H4 (cell line): ENCODE measurements at regions not wholly inside any gene's neighbourhood (a gene's known extent, or its start where the extent isn't known, plus 50 kb on each side); places are given as distances from the start of the nearest gene placed in this dataset.
"Not testable (repeated sequence)": the region's sequence is repeated elsewhere in the genome, so short reads cannot be mapped to it uniquely, and the experiment has no call there.

Source experiments
- DNase-seq: peaks from one replicate; pipeline ENCODE4 v3.0.0-alpha.2; 2015; ENCODE audit warnings: low spot score

DNA sequence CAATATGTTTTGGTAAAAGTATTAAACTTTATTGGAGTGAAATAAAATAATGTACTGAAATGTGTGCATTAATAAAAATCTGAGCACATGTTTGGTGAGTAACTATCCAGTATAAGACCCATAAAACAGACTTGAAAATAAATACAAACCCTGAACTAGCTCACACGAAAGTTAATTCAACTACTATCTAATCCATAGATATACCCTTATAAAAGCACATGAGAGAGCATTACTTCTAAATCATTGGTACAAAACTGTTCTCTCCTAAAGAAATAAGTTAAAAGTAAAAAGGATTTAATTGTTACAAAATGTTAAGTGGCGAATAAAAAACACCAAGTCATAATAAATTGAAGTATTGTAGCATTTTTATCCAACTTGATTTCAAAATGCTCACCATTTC is 295.6 kb downstream of the PTPRC start:
- DNase-seq = no peak

DNA sequence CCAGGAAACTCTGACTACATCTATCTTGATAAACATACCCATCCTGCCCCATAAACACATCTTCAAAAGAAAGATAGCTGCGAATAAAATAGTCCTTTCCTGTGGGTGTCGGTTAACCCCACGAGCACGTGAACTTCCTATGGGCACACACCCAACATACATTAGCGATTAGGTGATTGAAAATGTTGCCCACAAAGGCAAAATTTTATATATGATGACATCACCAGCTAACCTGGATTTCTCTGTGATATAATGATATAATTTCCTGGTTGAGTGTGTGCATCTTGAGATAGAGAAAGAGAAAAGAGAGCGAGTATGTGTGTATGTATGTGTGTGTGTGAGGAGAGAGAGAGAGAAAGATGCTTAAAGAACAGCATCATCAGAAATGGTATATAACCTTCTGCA is 296.1 kb downstream of the PTPRC start:
- peak; percentile 26 for DNase-seq

DNA sequence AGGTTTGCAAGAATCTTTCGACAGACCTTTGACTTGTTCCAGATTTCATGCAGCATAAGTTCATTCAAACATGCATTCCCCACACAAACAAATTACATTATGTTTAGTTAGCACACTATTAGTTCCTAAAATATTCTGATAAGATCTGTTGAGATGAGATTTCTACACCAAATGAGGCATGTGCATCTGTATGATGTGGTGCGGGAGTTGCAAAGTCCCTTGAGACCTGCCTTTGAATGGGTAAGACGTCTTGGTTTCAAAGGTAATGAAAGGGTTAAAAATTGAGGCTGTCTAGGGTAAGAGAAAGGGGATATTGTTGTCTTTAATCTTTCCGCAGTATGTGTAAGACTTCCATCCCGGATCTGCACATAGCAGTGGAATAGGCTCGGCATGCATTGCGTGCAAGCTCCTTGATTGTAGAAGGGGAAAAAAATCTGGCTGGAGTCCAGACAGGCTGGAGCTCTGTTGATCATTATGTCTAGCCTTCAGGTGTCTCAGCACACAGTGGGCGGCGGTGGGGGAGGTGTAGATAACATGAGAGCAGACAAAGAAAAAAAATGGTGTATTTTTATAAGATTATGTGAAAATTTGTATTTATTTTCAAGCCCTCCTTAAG is 296.6 kb downstream of the PTPRC start:
- DNase-seq = peak; percentile 98

GRCh38 chr1:198936371-198937083 is 297.7 kb downstream of the PTPRC start:
- DNase-seq = no peak

DNA sequence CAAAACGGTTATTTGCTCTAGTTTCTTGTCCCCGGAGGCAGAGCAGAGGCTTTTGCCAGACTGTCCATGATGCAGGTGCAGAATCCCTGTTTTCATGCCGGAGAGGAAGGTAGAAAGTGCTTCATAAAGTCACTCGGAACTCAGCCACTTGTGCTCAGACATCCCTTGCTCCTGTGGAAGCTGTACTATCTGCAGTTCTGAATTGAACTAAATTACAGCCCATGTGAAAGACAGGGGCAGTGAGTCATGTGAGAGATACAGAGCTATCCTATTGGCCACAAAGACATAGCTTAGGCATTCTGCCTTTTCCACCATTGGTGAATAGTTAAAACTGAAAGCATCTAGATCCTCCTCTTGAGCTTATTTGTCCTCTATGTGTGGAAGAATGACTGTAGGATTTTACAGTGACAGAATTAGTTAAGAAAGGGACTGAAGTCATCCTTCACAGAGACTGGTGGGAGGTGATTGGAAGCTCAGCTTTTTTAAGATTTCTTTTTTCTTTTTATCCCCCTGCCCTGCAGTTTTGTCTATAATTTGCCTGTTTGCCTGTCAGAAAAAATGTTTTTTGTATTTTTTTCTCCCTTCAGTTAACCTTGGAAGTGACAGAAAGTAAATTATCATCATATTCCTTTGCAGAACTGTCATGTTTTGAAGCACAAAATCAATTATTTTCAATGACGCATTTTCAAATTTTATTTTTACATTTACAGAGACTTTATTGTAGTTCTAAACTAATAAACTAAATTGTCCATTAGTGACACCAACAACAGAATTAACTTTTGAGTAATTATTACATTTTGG is 298.6 kb downstream of the PTPRC start:
- DNase-seq = peak; percentile 98

- DNase-seq = no peak
These were observed 300.4 kb downstream of the PTPRC start for GRCh38 chr1:198939286-198939685.

GRCh38 chr1:198939956-198940355 is 301.1 kb downstream of the PTPRC start:
- no peak for DNase-seq

DNA sequence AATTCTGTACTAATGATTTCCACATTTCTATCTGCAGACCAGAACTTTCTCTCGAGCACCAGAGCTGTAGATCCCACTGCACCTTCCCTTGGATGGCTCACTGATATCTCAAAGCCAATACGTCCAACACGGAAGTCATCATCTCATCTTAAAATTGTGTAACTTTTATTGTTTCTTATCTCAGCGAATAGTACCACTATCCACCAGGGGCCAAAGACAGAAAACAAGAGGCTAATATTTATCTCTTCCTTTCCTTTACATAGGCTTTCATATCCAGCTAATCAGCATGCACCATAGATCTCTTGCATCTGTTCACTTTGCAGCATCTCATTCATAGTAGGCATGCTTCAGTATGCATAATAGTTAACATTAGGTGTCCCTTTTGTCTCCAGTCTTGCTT is 303.6 kb downstream of the PTPRC start:
- no peak for DNase-seq

GRCh38 chr1:198943484-198944187 is 304.8 kb downstream of the PTPRC start:
- DNase-seq = no peak

DNA sequence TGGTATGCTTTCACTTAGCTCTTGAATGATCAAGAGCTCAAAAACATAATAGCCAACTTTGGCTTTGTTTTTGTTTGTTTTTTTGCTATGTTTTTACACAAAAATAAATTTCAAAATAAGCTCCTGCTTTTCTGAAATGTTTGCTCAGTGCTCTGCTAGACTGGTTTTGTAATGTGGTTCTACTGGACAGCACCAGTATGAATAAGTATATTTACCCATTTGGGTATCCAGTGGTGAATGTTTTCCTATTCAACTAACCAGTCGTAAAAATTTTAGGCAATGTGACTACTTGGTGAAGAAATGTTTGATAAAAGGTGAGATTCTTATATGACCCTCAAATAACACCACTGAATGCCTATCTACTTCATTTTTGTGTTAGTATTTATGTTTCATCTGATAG is 308.6 kb downstream of the PTPRC start:
- no peak for DNase-seq

- DNase-seq = no peak
These were observed 310.2 kb downstream of the PTPRC start for GRCh38 chr1:198948895-198949659.

DNA sequence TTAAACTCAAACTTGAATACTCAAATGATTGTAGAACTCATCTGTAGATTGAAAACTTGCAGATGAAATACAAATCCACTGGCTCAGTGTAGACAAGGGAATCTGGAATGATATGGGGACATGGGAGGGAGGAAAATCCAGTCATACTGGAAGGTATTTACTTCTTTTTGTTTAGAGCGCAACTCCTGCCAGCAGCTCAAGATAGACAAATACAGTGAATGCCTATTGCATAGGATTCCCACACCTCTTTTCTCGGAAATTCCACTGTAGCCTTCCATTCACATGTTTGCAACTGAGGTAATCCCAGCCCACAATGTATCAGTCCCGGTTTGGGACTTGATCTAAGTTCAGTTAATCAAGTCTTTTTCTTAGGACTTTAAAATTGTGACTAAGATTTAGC is 311.2 kb downstream of the PTPRC start:
- no peak for DNase-seq

GRCh38 chr1:198955085-198955484 is 316.2 kb downstream of the PTPRC start:
- DNase-seq = no peak

DNA sequence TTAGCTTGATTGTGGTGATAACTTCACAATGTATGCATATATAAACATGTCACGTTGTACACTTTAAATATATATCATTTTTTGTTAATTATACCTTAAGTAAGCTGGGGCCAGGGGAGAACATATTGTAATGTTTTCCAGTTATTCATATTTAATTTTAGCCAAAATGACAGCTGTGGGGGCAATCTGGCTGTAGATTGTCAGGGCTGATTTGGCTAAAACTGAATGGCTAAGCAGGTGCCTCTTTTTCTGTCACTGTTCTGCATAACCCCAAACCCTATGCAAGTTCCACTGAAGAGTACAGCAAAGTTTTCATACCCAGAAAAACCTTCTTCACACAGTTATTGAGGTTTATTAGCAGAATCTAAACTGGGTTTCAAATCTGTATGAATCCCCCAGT is 318.2 kb downstream of the PTPRC start:
- DNase-seq = no peak

DNA sequence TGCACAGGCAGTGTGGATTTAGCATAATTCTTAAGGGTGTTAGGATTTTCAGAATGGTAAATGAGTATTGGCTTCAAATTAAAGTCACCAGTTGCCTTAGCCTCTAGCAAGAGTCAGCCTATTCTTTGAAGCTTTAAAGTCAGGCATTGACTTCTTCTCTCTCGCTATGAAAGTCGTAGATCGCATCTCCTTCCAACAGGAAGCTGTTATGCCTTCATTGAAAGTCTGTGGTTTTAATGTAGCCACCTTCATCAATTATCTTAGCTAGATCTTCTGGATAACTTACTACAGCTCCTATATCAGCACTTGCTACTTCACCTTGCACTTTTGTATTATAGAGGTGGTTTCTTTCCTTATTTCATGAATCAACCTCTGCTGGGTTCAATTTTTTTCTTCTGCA is 320.2 kb downstream of the PTPRC start:
- no peak for DNase-seq

DNA sequence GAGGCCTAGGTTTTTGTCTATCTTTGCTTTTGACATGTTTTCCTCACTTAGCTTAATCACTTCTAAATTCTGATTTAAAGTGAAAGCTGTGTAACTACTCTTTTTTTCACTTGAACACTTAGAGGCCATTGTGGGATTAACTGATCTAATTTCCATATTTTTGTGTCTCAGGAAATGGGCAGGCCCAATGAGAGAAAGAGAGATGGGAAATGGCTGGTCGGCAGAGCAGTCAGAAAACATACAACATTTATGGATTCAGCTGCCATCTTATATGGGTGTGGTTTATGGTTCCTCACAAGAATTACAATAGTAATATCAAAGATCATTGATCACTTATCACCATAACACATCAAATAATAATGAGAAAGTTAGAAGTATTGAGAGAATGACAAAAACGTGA is 320.8 kb downstream of the PTPRC start:
- DNase-seq = no peak

DNA sequence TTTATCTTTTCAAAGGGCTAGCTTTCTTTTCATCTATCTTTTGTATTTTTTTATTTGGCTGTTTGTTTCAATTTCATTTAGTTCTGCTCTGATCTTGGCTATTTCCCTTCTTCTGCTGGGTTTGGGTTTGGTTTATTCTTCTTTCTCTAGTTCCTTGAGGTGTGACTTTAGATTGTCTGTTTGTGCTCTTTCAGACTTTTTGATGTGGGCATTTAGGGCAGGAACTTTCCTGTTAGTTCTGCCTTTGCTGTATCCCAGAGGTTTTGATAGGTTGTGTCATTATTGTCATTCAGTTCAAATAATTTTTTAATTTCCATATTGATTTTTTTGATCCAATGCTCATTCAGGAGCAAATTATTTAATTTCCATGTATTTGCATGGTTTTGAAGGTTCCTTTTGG is 325.0 kb downstream of the PTPRC start:
- not testable (repeated sequence) for DNase-seq

DNA sequence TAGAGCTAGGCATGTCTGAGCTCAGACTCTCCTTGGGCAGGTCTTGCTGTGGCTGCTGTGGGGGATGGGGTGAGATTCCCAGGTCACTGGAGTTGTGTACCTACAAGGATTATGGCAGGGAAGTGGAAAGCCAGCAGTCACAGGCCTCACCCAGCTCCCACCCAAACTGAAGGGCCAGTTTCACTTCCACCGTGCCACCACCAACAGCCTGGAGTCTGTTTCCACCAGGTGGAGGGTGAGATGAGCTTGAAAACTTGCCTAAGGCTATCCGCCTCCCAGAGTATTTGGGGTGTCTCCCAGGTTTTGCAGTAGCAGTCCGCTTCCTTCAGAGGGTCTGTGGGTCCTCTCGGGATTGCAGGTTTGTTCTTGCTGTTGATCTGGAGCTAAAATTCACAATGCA is 327.7 kb downstream of the PTPRC start:
- no peak for DNase-seq

- no peak for DNase-seq
These were observed 328.7 kb downstream of the PTPRC start for GRCh38 chr1:198967566-198967965.

GRCh38 chr1:198968866-198969265 is 330.0 kb downstream of the PTPRC start:
- DNase-seq = no peak

- no peak for DNase-seq
These were observed 331.1 kb downstream of the PTPRC start for GRCh38 chr1:198969981-198970380.

DNA sequence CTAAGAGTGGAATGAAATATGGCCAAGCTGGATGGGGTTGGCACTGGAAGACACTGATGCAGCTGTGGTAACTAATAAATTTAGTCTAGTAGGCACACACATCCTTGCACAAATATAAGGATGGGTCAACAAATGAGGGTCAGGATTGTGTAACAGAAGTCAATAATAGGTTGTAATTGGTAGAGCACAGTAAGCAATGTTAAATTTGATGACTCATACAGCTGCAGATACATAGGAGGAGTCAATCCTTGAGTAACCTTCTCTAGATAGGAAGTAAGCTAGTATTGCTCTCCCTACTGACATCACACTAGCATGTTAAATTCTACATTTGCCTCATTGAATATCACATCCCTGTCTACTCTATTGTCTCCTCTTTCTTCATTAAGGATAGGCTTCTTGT is 332.1 kb downstream of the PTPRC start:
- DNase-seq = peak; percentile 5
